ENCODE measurements at regions not wholly inside any gene's neighbourhood (a gene's known extent, or its start where the extent isn't known, plus 50 kb on each side); places are given as distances from the start of the nearest gene placed in this dataset.

DNA sequence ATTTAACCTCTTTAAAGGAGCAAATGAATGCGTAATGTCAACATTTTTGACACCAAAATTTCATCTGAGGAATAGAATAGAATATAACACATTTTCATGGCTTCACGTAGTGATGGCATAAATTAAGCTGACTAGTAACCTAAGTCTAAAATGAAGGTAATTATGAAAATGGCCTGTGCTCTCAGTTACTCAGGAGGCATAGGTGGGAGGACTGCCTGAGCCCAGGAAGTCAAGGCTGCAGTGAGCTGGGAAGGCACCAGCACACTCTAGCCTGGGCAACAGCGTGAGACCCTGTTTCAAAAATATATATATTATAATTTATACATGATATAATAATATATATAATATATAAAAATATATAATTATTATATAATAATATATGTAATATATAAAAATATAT is 383.2 kb upstream of the ATP2B1 start:
- TF ChIP-seq, protein P1, sequence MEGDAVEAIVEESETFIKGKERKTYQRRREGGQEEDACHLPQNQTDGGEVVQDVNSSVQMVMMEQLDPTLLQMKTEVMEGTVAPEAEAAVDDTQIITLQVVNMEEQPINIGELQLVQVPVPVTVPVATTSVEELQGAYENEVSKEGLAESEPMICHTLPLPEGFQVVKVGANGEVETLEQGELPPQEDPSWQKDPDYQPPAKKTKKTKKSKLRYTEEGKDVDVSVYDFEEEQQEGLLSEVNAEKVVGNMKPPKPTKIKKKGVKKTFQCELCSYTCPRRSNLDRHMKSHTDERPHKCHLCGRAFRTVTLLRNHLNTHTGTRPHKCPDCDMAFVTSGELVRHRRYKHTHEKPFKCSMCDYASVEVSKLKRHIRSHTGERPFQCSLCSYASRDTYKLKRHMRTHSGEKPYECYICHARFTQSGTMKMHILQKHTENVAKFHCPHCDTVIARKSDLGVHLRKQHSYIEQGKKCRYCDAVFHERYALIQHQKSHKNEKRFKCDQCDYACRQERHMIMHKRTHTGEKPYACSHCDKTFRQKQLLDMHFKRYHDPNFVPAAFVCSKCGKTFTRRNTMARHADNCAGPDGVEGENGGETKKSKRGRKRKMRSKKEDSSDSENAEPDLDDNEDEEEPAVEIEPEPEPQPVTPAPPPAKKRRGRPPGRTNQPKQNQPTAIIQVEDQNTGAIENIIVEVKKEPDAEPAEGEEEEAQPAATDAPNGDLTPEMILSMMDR (IDR thresholded peaks at IDR 0.05; ENCODE audit: insufficient read depth, low read length, poor library complexity, severe bottlenecking), result no peak
- no peak for TF ChIP-seq EZH2phosphoT487 (conservative IDR thresholded peaks at IDR 0.05; ENCODE audit: low read length)
